RWPE2 (cell line): ENCODE measurements at regions not wholly inside any gene's neighbourhood (a gene's known extent, or its start where the extent isn't known, plus 50 kb on each side); places are given as distances from the start of the nearest gene placed in this dataset.

Experiments
- ATAC-seq: fragments of 200-7000 bp; cut with Tn5 transposase; 3 replicates; pipeline ENCODE4 v1.9.1; 2021; ENCODE audit warnings: low read depth
- DNase-seq: peaks from one replicate; pipeline ENCODE4 v3.0.0-alpha.2; 2020; ENCODE audit warnings: low spot score
- H3K27ac ChIP-seq: fragments of 450-650 bp; 2 replicates; pipeline ENCODE4 v1.5.1; 2017; ENCODE audit warnings: mild to moderate bottlenecking; ENCODE audit not compliant: poor library complexity, severe bottlenecking
- H3K27me3 ChIP-seq: fragments of 250-450 bp; sonication (Bioruptor Pico); 2 replicates; pipeline ENCODE4 v1.5.1; 2021; ENCODE audit warnings: mild to moderate bottlenecking, moderate library complexity; ENCODE audit not compliant: insufficient read depth, poor library complexity, severe bottlenecking
- H3K36me3 ChIP-seq: fragments of 250-450 bp; sonication (Bioruptor Pico); 2 replicates; pipeline ENCODE4 v1.5.1; 2020; ENCODE audit warnings: low read depth, mild to moderate bottlenecking, moderate library complexity
- H3K4me1 ChIP-seq: fragments of 250-450 bp; sonication (Bioruptor Pico); 2 replicates; pipeline ENCODE4 v1.5.1; 2021; ENCODE audit warnings: mild to moderate bottlenecking, moderate library complexity; ENCODE audit not compliant: insufficient read depth, poor library complexity, severe bottlenecking
- H3K4me3 ChIP-seq: fragments of 250-450 bp; sonication (Bioruptor Pico); 2 replicates; pipeline ENCODE4 v1.5.1; 2021; ENCODE audit warnings: mild to moderate bottlenecking, moderate library complexity; ENCODE audit not compliant: severe bottlenecking
- H3K9me3 ChIP-seq: fragments of 250-450 bp; sonication (Bioruptor Pico); 2 replicates; pipeline ENCODE4 v1.5.1; 2021; ENCODE audit warnings: mild to moderate bottlenecking, moderate library complexity; ENCODE audit not compliant: severe bottlenecking
- TF ChIP-seq, protein P1 (sequence below): fragments of 450-650 bp; IDR thresholded peaks from one replicate; pipeline ENCODE4 v1.5.1; 2017; ENCODE audit warnings: mild to moderate bottlenecking, moderate library complexity; ENCODE audit not compliant: poor library complexity, severe bottlenecking

DNA sequence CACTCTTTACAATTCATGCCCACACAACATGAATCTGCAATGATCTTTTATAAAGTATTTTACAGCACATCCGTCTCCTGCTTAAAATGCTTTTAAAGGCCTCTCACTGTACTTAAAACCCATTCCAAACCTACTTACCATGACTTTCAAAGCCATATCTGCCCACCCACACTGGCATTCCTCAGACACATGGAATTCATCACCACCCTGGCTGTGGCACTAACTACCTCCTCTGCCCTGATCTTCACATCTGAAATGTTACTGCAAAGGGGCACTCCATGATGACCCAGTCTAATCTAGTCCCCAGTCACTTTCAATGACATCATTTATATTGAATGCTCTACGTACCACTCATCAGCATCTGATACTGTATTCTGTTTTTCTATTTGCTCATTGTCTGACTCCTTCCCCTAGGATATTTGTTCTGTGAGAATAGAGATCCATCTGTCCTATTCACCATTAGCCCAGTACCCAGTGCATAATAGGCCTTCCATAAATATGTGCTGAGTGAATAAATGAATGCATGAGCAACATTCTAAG is 193.2 kb upstream of the KIF2A start:
- Histone ChIP-seq H3K4me3 (no peak overlapping the region), H3K4me1 (no peaks in the 10 kb centered on the region), H3K9me3 (no peaks in the 10 kb centered on the region), H3K27me3 (no peaks in the 10 kb centered on the region), H3K27ac (no peak overlapping the region), H3K36me3 (no peaks in the 10 kb centered on the region)
- ATAC-seq (no peak), DNase-seq (no peak)
- TF ChIP-seq, protein P1, sequence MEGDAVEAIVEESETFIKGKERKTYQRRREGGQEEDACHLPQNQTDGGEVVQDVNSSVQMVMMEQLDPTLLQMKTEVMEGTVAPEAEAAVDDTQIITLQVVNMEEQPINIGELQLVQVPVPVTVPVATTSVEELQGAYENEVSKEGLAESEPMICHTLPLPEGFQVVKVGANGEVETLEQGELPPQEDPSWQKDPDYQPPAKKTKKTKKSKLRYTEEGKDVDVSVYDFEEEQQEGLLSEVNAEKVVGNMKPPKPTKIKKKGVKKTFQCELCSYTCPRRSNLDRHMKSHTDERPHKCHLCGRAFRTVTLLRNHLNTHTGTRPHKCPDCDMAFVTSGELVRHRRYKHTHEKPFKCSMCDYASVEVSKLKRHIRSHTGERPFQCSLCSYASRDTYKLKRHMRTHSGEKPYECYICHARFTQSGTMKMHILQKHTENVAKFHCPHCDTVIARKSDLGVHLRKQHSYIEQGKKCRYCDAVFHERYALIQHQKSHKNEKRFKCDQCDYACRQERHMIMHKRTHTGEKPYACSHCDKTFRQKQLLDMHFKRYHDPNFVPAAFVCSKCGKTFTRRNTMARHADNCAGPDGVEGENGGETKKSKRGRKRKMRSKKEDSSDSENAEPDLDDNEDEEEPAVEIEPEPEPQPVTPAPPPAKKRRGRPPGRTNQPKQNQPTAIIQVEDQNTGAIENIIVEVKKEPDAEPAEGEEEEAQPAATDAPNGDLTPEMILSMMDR, result no peak

DNA sequence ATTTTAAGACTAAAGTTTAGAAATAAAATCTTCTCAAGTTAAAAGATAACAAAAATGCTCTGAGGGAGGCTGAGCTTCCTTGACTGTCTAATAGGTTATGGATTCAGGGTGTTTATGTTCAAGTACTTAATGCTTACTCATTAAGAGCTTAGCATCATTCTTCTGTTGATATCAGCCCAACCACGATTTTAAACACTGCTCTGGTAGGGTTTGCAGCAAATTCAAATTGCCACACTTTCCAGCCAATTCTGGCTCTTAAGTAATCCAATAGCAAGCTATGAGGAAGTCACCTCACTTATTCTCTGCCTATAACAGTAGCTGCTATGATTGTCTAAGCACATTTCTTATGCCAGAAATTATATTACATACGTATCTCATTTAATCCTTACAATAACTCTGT is 191.0 kb upstream of the KIF2A start:
- no peaks in the 10 kb centered on the region for H3K27me3 ChIP-seq
- no peaks in the 10 kb centered on the region for H3K9me3 ChIP-seq
- no peak overlapping the region for H3K4me3 ChIP-seq
- H3K4me1 ChIP-seq, result no peaks in the 10 kb centered on the region
- no peak overlapping the region for H3K27ac ChIP-seq
- TF ChIP-seq, protein P1, result no peak
- DNase-seq (no peak), ATAC-seq (no peak)
- no peaks in the 10 kb centered on the region for H3K36me3 ChIP-seq

DNA sequence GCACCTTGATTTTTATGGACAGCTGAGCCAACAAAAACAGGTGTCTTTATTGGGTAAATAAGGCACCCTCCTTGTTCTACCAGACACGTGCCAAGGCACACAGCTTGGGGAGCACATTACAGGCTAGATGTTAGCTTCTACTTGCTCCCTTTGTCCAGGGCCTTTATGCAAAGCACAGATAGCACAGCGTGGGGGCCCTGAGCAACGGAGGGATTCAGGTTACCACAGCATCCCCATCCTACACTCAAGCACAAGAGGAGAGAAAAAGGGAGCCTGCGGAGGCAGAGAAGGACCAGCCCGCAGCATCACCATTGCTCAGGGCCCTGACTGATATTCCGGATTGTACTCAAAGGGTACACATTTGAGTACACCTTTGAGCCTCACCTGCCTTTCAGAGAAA is 181.7 kb upstream of the KIF2A start:
- no peaks in the 10 kb centered on the region for H3K9me3 ChIP-seq
- no peak overlapping the region for H3K4me3 ChIP-seq
- no peaks in the 10 kb centered on the region for H3K27me3 ChIP-seq
- H3K4me1 ChIP-seq, result no peaks in the 10 kb centered on the region
- H3K36me3 ChIP-seq, result no peaks in the 10 kb centered on the region
- ATAC-seq (no peak), DNase-seq (no peak)
- no peak overlapping the region for H3K27ac ChIP-seq
- TF ChIP-seq, protein P1, result no peak

DNA sequence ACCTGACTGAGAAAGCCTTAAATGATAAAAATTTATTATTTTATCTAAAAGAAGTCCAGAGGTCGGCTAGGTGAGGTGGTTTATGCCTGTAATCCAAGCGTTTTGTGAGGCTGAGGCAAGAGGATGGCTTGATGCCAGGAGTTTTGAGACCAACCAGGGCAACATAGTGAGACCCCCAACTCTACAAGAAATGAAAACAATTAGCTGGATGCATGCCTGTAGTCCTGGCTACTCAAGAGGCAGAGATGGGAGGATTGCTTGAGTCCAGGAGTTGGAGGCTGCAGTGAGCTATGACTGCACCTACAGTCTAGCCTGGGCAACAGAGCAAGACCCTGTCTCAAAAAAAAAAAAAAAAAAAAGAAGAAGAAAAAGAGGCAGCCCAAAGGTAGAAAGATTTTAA is 179.9 kb upstream of the KIF2A start:
- Histone ChIP-seq H3K27ac (no peak overlapping the region), H3K4me1 (no peaks in the 10 kb centered on the region), H3K4me3 (no peak overlapping the region), H3K27me3 (no peaks in the 10 kb centered on the region), H3K9me3 (no peaks in the 10 kb centered on the region), H3K36me3 (no peaks in the 10 kb centered on the region)
- TF ChIP-seq, protein P1, result no peak
- no peak for DNase-seq
- ATAC-seq, result no peak

DNA sequence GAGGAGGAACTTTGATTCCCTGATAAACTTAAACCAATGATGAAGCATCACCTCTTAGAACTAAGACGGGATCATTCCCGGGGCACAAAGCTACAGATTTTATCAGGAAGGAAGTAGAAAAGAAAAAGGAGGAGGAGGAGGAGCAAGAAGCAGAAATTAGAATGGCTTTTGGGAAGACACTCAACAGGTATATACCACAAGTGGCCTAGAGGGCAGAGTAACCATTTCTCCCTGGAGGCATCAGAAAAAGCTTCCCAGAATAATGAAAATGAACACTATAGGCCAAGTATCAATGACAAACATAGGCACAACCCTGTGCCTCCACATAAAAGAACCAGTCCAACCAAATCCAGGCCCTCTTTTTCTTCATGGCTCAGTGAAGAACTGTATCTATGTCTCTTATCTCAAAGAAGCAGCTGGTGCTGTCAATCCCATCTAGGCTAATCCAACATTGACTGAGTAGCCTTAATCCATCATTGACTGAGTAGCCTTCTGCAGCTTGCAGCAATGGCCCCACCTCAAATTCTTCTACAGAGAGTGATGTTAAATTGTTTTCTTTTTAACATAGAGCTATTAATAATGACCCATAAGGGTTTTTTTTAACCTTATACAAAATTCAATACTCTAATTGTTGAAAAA is 178.8 kb upstream of the KIF2A start:
- DNase-seq (no peak), ATAC-seq (no peak)
- peaks cover 2% of the 10 kb centered on the region for H3K4me1 ChIP-seq
- H3K9me3 ChIP-seq, result no peaks in the 10 kb centered on the region
- H3K4me3 ChIP-seq, result no peak overlapping the region
- no peaks in the 10 kb centered on the region for H3K36me3 ChIP-seq
- no peaks in the 10 kb centered on the region for H3K27me3 ChIP-seq
- no peak overlapping the region for H3K27ac ChIP-seq
- TF ChIP-seq, protein P1, result no peak
